UCSD-AML1 (cell line): ENCODE measurements at regions not wholly inside any gene's neighbourhood (a gene's known extent, or its start where the extent isn't known, plus 50 kb on each side); places are given as distances from the start of the nearest gene placed in this dataset.
"Not testable (repeated sequence)": the region's sequence is repeated elsewhere in the genome, so short reads cannot be mapped to it uniquely, and the experiment has no call there.

Source experiments
- DNase-seq: peaks from one replicate; lab custom pipeline; 2025; ENCODE audit not compliant: unreplicated experiment; lab: John Stamatoyannopoulos, UW

DNA sequence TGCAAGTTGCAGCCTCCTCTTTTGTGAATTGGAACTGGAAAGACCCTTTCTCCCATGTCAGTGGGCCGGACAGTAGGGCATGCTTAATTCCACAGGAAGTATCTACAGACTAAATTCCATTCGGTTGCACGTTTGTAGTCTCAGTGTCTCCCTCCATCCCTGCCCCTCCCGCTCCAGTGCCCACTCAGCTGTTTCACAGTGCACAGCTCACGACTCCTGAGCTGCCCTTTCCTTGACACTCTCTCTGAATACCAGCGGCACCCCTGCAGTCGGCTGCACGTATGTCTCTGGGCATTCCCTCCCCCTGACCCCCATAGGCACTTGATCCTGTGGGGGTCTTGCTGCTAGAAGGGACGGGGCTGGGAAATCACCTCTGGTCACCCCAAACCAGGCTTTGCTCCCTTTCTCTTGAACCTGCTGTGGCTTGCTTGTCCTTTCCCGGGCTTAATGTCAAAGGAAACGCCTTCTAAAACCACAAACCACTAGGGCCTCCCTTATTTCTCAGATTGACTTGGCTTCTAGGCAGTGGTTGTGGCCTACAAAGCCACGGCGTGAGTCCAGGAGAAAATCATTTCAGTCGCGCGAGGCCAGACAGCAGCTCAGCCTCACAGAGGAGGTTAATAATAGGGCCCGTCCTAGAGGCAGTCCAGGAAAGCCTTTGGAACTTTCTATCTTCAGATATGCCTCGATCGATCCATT lies 365.3 kb upstream of the PROX1 start:
- peak; percentile 16 for DNase-seq

DNA sequence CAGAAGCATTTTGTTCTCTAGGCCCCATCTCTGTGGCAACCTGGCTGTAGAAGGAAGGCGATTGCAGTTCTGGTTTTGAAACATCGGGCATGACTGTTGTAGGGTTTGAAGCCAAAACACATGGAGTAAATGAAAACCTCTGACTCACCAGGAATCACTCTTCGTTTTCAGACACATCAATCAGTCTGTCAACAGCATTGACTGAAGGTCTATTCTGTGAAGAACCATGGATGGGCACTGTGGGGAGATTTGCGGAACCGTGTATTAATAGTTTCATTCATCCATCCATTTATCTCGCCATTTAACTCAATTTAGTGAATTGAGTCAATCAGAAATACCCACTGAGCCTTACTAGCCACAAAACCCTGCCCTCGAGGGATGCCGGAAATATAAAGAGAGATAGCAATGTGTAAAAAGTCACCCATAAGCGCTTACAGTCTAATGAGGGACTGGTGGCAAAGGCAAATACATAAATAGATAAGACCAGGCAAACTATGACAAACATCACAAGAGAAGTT lies 364.6 kb upstream of the PROX1 start:
- DNase-seq = no peak

DNA sequence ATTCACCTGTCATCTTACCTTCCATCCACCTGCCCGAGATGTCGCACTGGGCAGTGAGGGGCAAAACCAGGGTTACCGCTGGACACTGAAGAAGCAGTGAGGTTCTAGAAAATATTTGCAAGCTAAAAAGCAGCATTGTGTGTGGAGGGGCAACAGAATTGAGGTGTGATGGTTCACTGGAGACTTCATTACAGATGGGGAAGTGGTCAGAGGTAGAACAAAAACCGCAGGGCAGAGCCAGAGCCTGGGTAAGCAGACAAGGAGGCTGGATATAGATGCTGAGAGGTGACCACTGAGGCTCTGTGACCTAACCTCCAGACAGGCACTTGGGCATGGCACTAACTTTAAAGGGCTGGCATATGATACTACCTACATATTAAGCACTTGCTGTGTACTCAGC lies 363.9 kb upstream of the PROX1 start:
- DNase-seq = no peak

DNA sequence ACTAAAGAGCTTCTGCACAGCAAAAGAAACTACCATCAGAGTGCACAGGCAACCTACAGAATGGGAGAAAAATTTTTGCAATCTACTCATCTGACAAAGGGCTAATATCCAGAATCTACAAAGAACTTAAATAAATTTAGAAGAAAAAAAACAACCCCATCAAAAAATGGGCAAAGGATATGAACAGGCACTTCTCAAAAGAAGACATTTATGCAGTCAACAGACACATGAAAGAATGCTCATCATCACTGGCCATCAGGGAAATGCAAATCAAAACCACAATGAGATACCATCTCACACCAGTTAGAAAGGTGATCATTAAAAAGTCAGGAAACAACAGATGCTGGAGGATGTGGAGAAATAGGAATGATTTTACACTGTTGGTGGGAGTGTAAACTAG lies 351.0 kb upstream of the PROX1 start:
- not testable (repeated sequence) for DNase-seq

DNA sequence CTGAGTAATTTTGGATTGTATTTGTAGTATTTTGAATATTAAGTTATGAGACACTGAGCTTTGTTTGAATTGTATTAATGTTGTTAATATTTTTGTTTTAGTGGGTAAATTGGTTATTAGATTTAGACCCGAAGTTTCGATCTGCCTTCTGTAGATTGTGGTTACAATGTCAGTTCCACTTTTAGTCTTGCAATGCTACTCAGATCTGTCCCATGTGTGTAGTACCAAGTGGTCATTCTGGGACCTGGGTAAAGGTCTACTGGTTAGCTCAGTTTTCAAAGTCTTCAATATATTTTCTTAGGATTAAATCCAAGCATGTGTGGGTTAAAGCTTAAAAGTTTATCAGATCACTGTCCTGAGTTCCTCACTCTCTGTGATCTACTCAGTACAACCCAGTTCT lies 346.5 kb upstream of the PROX1 start:
- DNase-seq = no peak

DNA sequence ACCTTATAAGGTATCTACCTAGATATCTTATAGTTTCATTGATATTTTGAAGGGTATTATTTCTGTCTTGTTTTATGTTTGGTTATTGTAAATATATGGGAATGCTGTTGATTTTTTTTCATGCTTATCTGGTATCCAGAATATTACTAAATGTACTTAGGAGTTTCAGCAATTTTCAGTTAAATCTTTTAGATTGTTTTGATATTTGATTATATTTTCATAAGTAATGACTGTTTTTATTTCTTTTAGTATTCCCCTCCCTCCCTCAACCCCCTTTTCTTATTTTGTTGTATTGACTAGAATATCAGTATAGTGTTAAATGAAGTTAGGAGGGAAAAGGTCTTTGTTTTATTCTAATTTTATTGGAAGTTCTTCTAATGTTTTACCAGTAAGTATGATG lies 344.4 kb upstream of the PROX1 start:
- no peak for DNase-seq

DNA sequence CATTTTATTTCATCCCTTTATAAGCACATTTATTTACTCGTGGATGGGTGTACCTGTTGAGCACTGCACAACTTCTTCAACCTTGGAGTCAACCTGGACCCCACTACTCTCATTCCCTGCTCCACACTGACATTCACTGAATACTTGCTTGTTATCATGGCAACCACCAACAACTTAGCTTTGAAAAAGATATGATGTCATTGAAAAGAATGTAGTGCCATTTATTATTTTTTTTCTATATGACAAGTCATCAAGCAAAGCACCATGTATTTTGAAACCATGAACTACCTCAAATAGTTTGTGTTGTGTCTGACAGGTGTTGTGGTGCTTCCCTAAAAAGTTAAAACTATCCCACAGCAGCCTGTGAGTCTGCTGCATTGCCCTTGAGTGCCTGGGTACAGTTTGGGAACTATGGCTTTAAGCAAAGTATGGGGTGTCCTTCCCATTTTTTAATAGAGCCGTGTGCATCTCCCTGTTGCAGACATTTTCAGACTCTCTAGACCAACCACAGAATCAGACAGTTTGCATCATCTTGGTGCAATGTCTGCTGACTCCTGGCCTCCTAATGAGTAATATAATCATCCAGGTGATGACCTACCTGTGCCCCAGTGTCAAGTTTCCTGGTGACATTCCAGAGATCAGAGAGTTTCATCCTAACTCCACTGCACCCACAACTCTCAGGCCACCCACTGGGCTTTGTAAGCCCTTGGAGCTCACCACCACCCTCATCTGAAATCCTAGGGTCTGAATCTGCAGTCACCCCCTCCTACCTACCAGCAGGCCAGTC lies 339.7 kb upstream of the PROX1 start:
- no peak for DNase-seq

DNA sequence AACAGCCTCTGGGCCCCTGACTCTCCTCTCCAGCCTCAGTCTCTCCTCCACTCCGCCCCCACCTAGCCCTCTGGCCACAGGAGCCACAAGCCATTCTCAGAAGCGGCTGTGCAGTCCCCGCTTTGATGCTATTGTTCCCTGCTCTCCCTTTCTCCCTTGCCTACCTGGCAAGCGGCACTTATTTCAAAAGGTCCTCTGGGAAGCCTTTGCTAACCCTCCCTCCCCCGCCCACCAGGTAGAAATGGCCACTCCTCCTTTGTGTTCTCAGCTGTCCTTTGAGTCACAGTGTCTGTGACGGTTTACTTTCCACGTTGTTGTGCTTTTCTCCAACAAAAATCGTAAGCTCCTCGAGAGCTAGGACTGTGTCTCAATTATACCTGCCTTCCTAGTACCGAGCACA lies 338.4 kb upstream of the PROX1 start:
- no peak for DNase-seq

DNA sequence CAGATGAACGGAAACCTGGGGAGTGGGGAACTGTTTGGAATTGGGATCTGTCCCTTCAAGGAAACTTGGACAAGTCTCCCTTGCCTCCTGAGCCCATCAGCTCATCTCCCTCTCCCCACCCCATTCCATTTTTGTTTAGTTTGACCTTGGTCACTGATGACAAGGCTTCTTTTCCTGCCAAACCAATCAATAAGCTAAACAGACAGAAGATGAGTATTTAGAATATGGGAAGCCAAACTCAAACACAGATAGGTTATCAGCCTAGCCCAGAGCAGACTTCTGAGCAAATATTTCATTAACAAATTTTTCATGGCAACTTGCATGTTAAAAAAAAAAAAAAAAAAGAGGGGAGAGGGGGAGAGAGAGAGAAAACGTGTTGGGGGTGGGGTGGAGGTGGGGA lies 337.2 kb upstream of the PROX1 start:
- DNase-seq = no peak

DNA sequence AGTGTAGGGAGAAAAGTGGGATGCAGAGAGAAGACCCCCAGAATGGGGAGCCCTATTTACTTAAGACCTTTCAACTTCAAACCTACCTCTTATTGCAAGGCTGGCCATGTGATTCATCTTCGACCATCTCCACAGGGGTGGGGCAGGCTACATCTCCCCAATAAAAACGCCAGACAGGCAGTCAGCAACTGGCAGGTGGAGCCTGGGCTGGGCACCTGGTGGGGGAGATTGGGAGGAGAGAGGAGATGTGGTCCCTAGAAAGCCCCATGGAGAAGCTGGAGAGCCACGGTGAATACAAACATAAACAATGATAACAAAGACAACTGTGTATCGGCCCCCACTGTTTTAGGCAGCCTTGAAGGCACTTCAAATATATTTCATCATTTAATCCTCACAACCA lies 336.7 kb upstream of the PROX1 start:
- DNase-seq = no peak

DNA sequence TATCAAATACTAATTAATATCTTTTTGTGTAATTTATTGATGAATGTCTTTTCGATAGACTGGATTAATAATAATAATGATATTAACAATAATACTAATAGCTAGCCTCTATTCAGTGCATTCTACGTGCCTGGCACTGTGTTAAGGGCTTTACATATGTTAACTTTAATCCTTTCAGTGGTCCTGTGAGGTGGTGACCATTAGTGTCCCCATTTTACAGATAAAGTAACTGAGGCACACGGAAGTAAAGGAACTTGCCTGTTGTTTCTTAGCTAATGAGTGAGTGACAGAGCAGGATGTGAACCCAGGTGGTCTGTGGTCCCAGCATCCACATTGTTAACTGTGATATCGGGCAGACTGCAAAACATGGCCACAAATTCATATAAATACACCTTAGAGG lies 335.7 kb upstream of the PROX1 start:
- no peak for DNase-seq

DNA sequence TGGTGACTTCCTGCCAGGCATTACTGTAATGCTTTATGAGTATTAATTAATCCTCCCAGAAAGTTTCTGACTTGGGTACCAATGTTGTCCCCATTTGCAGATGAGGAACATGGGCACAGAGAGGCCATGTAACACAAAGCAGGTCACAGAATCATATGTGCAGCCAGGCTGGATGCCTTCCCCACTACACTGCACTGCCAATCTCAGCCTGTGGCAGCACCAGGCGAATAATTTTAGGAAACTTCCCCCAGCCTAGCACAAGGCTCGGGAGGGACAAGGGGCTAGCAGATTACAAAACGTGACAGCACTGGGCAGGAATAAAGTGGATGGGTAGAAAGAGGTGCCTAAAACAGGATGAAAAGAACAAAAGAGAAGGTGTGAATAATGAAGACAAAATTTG lies 331.7 kb upstream of the PROX1 start:
- no peak for DNase-seq

DNA sequence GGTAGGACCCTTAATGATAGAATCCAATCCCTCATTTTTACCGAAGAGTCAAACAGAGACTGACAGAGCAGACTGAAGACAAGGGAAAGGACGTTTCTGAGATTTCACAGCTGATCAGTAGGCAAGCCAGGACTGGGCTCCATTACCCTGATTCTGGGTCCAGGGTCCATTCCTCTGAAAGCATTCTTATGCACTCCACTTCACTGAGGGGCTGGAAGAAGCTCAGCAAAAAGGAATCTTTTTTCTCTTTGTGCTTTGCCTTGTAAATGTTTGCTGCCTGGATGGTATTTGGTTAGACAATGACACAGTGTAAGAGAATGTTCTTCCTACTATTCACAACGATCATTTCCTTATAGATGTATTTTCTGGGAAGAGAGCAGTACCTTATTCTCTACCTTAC lies 331.3 kb upstream of the PROX1 start:
- DNase-seq = no peak

DNA sequence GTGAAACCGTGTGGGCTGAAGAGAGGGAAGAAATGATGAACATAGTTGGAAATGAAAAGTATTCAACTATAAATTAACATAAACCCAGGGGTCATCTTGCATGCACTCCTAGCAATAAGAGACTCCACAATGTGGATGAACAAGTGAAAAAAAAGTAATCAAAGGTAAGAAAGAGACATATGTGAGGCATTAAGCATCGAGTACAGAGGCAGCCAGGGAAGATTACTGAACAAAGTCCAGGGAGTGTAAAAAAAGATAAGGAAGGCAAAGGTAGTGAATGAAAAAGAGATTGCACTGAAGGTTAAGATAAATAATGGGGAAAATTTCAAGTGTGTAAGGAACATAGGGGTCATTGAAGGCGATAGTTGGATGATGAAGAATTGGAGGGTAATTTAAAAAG lies 330.8 kb upstream of the PROX1 start:
- no peak for DNase-seq

DNA sequence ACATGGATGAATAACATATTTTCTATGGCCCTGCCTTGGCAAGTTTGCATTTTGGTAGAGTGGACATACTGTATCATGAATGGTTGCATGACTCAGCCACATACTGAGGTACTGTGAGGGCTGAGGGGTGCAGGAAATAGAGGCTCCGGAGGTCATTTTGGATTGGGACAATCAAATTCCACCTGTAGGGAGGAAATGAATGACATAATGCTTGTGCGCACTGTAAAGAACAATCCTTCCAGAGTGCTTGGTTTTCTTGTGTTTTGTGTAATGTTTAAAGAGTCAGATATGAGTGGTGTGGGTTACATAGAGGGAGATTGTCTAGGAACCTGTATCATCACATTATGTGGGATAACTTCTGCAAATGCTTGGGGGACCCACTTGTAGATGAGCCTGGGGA lies 329.9 kb upstream of the PROX1 start:
- DNase-seq = no peak

DNA sequence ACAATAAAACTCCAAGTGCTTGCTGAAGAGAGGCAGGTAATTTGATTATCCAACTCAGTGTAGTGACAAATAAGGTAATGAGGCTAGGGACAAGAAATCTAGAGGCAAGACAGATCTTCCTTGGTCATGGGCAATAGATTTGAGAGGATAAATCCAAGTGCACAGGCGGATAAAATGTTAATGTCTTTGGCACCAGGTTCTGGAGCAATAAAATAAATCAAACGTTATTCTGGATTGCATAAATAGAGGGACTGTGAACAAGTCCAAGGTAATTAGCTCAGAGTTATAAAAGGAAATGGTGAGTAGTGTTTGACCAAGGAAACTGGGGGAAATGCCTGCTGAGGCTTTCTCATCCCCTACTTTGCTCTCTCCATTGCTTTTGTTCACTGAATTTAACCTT lies 329.3 kb upstream of the PROX1 start:
- DNase-seq = no peak

DNA sequence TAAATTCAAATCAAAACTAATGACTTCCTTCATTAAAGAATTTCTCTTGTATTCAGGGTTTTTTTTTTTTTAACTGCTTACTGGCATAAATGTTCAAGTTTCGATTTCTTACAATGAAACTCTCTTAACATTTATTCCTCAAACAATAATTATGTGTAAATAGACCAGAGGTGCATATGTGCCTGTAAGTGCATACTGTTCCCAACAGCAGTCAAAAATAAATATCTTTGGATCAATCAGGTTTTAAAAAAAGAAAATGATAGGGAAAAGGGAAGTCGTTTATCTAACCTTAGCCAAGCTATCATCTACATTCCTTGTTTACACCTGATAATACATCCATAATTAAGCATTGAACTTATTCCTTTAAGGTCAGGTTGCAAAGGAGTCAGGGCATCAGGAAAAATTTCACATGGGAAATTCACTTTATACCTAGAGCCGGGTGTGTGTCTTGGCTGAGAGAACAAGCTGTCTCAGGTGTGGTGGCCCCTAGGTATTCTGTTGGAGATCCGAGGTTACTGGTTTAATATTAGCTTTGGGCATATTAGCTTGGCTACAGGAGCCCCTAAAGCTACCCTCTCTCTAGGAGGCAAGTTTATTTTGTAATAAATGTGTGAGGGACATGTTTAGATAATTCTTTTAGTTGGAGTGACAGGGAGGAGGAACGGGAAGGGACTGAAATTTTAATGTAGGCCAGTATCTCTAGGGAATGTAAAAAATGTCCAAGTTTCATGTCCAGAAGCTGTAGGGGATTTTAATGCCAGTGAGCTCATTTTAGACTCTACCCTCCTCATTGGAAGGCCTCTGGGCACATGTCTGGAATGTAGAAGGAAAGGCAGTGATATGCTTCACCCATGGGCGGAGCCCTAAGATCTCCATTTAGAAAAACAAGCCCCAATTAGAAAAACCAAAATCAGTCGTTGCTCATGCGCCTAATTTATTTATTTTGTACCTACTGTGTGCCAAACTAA lies 327.9 kb upstream of the PROX1 start:
- no peak for DNase-seq

DNA sequence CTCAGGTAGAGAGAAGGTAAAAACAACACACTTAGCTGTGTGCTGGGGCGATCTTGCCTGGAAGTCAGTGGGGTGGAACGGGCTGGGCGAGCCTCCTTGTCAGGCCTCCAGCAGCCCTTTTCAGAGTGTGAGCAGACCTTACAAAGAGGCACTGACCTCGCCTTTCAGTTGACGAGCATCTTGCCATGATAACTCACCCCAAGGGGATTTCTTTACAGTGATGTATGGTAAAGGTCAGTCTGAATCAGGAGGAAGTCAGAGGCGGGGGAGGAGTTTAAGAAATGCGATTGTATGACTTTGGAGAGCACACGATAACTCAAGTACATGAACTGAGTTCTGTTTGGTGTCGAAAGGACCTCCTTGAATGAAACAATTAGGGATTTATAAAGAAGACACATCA lies 326.5 kb upstream of the PROX1 start:
- DNase-seq = no peak

DNA sequence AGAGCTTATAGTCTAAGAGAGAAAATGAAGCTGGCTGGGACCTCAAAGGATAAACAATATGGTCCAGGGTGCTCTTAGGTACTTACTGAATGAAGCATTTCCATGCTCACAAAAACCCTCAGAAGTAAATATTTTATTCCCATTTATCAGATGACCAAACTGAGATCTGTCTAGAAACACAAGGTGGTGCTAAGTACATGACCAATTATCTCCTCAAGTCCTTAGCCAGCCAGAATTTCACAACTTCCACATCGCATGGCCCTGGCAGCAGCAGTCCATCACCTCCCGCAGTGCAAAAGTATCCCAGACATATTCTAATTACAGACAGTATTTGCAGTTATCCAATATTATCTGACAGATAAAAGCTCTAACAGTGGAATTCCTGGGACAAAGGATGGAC lies 321.7 kb upstream of the PROX1 start:
- DNase-seq = no peak

DNA sequence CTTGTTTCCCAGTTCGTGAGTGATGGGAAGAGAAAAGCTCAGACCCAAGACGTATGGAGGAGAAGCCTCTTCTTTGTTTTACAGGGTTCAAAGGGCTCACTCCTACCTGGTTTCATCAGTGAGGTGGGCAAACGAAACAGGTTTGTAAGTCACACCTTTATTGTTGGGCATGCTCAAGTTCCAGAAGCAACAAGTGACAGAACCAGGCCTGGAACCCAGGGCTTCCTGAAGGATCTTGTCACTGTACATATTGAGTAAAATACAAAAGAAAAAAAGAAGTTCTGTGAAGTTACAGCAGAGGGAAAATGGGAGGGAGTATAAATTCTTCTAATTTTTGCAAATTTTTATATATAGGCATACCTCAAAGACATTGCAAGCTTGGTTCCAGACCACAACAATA lies 320.9 kb upstream of the PROX1 start:
- no peak for DNase-seq

DNA sequence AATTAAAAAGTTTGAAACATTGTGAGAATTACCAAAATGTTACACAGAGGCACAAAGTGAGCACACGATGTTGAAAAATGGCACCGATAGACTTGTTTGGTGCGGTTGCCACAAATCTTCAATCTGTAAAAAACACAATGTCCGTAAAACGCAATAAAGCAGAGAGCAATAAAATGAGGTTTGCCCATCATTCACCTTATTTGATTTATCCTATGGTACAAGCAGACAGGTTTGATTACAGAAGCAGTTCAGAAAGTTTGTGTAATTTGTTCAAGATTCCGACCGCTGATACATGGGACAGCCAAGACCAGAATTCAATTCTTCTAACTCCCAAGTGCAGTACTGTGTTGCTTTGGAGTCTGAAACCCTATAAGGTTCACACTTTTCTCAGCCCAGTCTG lies 318.3 kb upstream of the PROX1 start:
- DNase-seq = no peak
